ENCODE measurements at regions not wholly inside any gene's neighbourhood (a gene's known extent, or its start where the extent isn't known, plus 50 kb on each side); places are given as distances from the start of the nearest gene placed in this dataset.

DNA sequence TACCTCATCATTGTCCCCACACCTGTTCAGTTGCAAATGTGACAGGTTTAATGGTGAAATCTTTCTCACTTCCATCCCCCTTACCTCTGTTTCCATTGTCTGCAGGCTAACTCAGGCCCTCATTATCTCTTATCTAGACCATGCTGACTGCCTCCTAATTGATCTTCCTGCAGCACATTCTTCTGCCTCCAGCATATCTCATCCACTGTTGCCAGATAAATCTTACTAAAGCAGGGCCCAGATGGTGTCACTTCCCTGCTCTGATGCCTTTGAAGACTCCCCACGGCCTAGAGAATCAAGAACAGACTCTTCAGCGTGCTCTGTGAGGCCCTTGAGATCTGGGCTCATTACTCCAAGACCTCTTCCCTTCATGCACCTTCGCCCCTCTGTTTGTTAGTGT lies 230.1 kb downstream of the DUSP10 start:
- DNase-seq, result no peak
- 45% methylated on average over 3 of the region's 3 CpGs for WGBS, 2 donors
- intact Hi-C loops (cut with DNase I), result no loop called here

DNA sequence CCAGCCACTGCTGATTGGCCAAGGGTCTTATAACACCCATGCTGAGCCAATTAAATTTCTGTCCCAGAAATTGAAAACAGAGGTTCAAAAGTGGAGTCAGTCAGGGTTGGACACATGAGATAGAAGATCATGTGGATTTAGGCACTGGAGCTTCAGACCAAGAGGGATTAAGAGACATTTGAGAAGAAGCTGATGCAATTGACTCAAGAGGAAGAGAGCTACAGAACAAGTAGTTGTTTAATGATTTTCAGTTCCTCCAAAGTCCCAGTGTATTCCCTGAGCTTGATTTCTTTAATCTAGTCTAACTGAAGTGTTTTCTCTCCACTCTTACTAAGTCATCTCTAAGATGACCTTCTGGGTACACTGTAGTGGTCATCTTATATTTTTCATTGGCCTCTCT lies 227.1 kb downstream of the DUSP10 start:
- Histone ChIP-seq H3K9me3 (no peaks in the 10 kb centered on the region), H3K27me3 (no peaks in the 10 kb centered on the region), H3K27ac (no peak overlapping the region), H3K4me1 (no peaks in the 10 kb centered on the region), H3K4me3 (replicated peaks in 1 of 3) (no peak overlapping the region), H3K36me3 (no peaks in the 10 kb centered on the region)
- intact Hi-C loops (cut with DNase I), result no loop called here
- DNase-seq, result no peak
- TF ChIP-seq, protein P1, sequence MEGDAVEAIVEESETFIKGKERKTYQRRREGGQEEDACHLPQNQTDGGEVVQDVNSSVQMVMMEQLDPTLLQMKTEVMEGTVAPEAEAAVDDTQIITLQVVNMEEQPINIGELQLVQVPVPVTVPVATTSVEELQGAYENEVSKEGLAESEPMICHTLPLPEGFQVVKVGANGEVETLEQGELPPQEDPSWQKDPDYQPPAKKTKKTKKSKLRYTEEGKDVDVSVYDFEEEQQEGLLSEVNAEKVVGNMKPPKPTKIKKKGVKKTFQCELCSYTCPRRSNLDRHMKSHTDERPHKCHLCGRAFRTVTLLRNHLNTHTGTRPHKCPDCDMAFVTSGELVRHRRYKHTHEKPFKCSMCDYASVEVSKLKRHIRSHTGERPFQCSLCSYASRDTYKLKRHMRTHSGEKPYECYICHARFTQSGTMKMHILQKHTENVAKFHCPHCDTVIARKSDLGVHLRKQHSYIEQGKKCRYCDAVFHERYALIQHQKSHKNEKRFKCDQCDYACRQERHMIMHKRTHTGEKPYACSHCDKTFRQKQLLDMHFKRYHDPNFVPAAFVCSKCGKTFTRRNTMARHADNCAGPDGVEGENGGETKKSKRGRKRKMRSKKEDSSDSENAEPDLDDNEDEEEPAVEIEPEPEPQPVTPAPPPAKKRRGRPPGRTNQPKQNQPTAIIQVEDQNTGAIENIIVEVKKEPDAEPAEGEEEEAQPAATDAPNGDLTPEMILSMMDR (IDR thresholded peaks at IDR 0.05), result no peak
- no peak for TF ChIP-seq POLR2A (IDR thresholded peaks at IDR 0.05)

More for the DNA sequence above, 230.1 kb downstream of the DUSP10 start:
- no peak overlapping the region for H3K4me3 ChIP-seq (replicated peaks in 1 of 3)
- H3K27me3 ChIP-seq, result no peaks in the 10 kb centered on the region
- no peaks in the 10 kb centered on the region for H3K4me1 ChIP-seq
- no peak overlapping the region for H3K27ac ChIP-seq
- H3K36me3 ChIP-seq, result no peaks in the 10 kb centered on the region
- H3K9me3 ChIP-seq, result no peaks in the 10 kb centered on the region
- TF ChIP-seq, protein P1 (IDR thresholded peaks at IDR 0.05), result no peak
- TF ChIP-seq POLR2A (IDR thresholded peaks at IDR 0.05), result no peak

DNA sequence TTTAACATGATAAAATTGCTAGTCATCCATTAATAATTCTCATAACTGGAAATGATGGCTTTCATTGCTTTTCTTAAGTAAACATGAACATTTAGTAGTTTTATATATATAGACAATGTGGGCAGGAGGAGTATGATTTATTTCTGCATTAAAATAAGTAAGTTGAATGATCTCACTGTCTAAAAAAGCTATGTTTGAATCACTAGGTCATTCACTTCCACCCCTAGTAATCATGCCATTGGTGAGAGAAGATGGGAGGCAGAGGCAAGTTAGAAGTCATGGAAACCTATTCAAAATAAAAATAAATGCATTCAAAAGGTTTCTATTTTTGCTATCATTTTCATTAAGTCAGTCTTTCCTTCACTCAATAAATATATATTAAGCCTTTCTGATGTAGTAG lies 226.4 kb downstream of the DUSP10 start:
- no peak for DNase-seq
- H3K27me3 ChIP-seq, result no peaks in the 10 kb centered on the region
- no peaks in the 10 kb centered on the region for H3K9me3 ChIP-seq
- no peaks in the 10 kb centered on the region for H3K4me1 ChIP-seq
- TF ChIP-seq POLR2A (IDR thresholded peaks at IDR 0.05), result no peak
- TF ChIP-seq, protein P1 (IDR thresholded peaks at IDR 0.05), result no peak
- H3K36me3 ChIP-seq, result no peaks in the 10 kb centered on the region
- no peak overlapping the region for H3K4me3 ChIP-seq (replicated peaks in 1 of 3)
- intact Hi-C loops (cut with DNase I), result no loop called here
- no peak overlapping the region for H3K27ac ChIP-seq

DNA sequence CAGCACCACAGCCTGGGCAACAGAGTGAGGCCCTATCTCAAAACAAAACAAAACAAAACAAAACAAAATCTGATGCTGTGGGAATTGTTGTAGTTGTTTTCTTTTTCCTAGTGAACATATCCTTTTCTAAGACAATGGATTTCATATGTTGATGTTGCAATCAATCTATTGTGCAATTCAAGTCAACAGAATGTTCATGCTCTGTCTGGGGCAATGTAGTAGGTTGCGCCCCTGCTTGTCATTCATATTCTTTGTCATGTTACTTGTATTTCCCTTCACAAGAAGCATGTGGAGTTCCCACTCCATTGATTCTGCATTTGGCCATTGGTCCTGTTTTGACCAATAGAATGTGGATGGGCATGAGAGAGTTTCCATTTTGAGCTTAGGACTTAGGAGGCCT lies 223.9 kb downstream of the DUSP10 start:
- H3K4me3 ChIP-seq (replicated peaks in 1 of 3), result no peak overlapping the region
- intact Hi-C loops (cut with DNase I), result no loop called here
- H3K36me3 ChIP-seq, result no peaks in the 10 kb centered on the region
- H3K27me3 ChIP-seq, result no peaks in the 10 kb centered on the region
- 97% methylated on average over 1 of the region's 1 CpG for WGBS, 2 donors
- H3K4me1 ChIP-seq, result no peaks in the 10 kb centered on the region
- no peaks in the 10 kb centered on the region for H3K9me3 ChIP-seq
- TF ChIP-seq, protein P1 (IDR thresholded peaks at IDR 0.05), result no peak
- no peak for TF ChIP-seq POLR2A (IDR thresholded peaks at IDR 0.05)
- no peak overlapping the region for H3K27ac ChIP-seq
- DNase-seq, result no peak

DNA sequence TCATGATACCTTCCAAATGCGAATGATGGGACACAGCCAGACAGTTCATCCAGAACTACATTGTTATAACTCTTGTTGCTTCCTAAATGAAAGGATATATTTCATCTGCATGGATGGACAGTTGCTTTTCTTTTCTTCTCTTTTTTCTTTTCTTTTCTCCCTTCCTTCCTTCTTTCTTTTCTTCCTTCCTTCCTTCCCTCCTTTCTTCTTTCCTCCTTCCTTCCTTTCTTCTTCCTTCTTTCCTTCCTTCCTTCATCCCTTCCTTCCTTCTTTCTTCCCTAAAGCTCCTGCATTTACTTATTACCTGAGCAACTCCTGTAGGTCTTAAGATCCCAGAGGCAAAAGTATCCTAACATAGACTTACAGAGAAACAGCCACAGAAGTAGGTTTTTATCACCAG lies 221.6 kb downstream of the DUSP10 start:
- Histone ChIP-seq H3K4me1 (no peaks in the 10 kb centered on the region), H3K27ac (no peak overlapping the region), H3K36me3 (no peaks in the 10 kb centered on the region), H3K4me3 (replicated peaks in 1 of 3) (no peak overlapping the region), H3K27me3 (no peaks in the 10 kb centered on the region), H3K9me3 (no peaks in the 10 kb centered on the region)
- intact Hi-C loops (cut with DNase I), result no loop called here
- TF ChIP-seq, protein P1 (IDR thresholded peaks at IDR 0.05), result no peak
- TF ChIP-seq POLR2A (IDR thresholded peaks at IDR 0.05), result no peak
- 93 to 97% methylated on average over 1 of the region's 1 CpG for WGBS, 2 donors
- DNase-seq, result no peak

Measured in thyroid gland (tissue), 4 donors.